ENCODE measurements at regions not wholly inside any gene's neighbourhood (a gene's known extent, or its start where the extent isn't known, plus 50 kb on each side); places are given as distances from the start of the nearest gene placed in this dataset.

DNA sequence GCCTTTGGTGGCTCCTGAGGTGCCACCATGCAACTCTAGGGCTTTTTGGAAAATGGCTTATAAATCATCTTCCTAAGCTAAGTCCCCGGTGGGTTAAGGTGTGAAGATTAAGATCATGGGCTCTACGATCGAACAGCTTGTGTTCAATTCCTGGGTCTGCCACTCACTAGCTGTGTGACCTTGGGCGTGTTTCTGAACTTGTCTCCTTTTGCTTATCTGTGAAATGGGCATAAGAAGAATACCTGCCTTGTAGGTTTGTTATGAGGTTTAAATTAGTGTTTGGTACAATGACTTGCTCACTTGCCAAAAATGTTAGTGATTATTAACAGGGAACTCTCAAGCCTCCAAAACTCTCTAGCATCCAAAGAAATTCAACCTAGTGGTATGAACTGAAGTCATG, 119.2 kb upstream of the PITX1 start:
- TF ChIP-seq POLR2AphosphoS5 (IDR thresholded peaks at IDR 0.05; ENCODE audit: borderline replicate concordance, low read depth, low read length): no peak
- no peak for TF ChIP-seq EZH2 (IDR thresholded peaks at IDR 0.05)

Data from SK-N-MC (cell line).